ENCODE measurements at regions not wholly inside any gene's neighbourhood (a gene's known extent, or its start where the extent isn't known, plus 50 kb on each side); places are given as distances from the start of the nearest gene placed in this dataset.

DNA sequence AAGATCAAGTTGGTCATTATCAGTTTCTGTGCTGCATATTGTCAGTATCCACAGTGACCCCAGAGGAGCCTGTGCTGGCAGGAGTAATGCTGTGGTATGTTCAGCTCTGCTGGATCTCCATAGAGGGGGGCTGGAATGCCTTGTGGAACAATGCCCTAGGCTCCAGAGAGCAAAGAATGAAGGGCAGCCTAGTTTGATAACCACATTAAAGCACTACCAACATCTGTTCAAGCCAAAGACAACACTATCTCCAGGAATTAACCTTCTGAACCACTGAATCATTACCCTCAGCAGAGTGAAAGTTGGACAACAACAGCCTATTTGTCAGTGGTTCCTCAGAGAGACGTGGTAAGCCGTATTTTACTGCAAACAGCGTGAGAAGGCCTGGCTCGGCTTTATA is 192.3 kb upstream of the CXorf66 start:
- no peak for TF ChIP-seq ZNF565 (CRISPR knock-in tag; conservative IDR thresholded peaks at IDR 0.05; ENCODE audit: low read depth)
- TF ChIP-seq PATZ1 (CRISPR knock-in tag; IDR thresholded peaks at IDR 0.05; ENCODE audit: borderline replicate concordance), result no peak
- TF ChIP-seq, protein P1, sequence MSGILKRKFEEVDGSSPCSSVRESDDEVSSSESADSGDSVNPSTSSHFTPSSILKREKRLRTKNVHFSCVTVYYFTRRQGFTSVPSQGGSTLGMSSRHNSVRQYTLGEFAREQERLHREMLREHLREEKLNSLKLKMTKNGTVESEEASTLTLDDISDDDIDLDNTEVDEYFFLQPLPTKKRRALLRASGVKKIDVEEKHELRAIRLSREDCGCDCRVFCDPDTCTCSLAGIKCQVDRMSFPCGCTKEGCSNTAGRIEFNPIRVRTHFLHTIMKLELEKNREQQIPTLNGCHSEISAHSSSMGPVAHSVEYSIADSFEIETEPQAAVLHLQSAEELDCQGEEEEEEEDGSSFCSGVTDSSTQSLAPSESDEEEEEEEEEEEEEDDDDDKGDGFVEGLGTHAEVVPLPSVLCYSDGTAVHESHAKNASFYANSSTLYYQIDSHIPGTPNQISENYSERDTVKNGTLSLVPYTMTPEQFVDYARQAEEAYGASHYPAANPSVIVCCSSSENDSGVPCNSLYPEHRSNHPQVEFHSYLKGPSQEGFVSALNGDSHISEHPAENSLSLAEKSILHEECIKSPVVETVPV (CRISPR knock-in tag; IDR thresholded peaks at IDR 0.05), result no peak
- no peak for TF ChIP-seq PPARA (CRISPR knock-in tag; IDR thresholded peaks at IDR 0.05; ENCODE audit: borderline replicate concordance)
- no peak for TF ChIP-seq TCF4 (CRISPR knock-in tag; IDR thresholded peaks at IDR 0.05; ENCODE audit: borderline replicate concordance)
- TF ChIP-seq ISL1 (CRISPR knock-in tag; IDR thresholded peaks at IDR 0.05), result no peak
- TF ChIP-seq, protein P2, sequence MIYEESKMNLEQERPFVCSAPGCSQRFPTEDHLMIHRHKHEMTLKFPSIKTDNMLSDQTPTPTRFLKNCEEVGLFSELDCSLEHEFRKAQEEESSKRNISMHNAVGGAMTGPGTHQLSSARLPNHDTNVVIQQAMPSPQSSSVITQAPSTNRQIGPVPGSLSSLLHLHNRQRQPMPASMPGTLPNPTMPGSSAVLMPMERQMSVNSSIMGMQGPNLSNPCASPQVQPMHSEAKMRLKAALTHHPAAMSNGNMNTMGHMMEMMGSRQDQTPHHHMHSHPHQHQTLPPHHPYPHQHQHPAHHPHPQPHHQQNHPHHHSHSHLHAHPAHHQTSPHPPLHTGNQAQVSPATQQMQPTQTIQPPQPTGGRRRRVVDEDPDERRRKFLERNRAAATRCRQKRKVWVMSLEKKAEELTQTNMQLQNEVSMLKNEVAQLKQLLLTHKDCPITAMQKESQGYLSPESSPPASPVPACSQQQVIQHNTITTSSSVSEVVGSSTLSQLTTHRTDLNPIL (CRISPR knock-in tag; IDR thresholded peaks at IDR 0.05; ENCODE audit: low read depth), result no peak
- no peak for TF ChIP-seq ZNF70 (CRISPR knock-in tag; IDR thresholded peaks at IDR 0.05)
- TF ChIP-seq, protein P3, sequence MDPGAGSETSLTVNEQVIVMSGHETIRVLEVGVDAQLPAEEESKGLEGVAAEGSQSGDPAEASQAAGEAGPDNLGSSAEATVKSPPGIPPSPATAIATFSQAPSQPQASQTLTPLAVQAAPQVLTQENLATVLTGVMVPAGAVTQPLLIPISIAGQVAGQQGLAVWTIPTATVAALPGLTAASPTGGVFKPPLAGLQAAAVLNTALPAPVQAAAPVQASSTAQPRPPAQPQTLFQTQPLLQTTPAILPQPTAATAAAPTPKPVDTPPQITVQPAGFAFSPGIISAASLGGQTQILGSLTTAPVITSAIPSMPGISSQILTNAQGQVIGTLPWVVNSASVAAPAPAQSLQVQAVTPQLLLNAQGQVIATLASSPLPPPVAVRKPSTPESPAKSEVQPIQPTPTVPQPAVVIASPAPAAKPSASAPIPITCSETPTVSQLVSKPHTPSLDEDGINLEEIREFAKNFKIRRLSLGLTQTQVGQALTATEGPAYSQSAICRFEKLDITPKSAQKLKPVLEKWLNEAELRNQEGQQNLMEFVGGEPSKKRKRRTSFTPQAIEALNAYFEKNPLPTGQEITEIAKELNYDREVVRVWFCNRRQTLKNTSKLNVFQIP (CRISPR knock-in tag; IDR thresholded peaks at IDR 0.05; ENCODE audit: borderline replicate concordance, low read depth), result no peak
- TF ChIP-seq, protein P4, sequence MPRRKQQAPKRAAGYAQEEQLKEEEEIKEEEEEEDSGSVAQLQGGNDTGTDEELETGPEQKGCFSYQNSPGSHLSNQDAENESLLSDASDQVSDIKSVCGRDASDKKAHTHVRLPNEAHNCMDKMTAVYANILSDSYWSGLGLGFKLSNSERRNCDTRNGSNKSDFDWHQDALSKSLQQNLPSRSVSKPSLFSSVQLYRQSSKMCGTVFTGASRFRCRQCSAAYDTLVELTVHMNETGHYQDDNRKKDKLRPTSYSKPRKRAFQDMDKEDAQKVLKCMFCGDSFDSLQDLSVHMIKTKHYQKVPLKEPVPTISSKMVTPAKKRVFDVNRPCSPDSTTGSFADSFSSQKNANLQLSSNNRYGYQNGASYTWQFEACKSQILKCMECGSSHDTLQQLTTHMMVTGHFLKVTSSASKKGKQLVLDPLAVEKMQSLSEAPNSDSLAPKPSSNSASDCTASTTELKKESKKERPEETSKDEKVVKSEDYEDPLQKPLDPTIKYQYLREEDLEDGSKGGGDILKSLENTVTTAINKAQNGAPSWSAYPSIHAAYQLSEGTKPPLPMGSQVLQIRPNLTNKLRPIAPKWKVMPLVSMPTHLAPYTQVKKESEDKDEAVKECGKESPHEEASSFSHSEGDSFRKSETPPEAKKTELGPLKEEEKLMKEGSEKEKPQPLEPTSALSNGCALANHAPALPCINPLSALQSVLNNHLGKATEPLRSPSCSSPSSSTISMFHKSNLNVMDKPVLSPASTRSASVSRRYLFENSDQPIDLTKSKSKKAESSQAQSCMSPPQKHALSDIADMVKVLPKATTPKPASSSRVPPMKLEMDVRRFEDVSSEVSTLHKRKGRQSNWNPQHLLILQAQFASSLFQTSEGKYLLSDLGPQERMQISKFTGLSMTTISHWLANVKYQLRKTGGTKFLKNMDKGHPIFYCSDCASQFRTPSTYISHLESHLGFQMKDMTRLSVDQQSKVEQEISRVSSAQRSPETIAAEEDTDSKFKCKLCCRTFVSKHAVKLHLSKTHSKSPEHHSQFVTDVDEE (CRISPR knock-in tag; IDR thresholded peaks at IDR 0.05), result no peak
- TF ChIP-seq ZFP30 (CRISPR knock-in tag; IDR thresholded peaks at IDR 0.05), result no peak
- no peak for TF ChIP-seq ARNTL (CRISPR knock-in tag; IDR thresholded peaks at IDR 0.05; ENCODE audit: borderline replicate concordance, low read depth)
- no peak for TF ChIP-seq GLIS3 (CRISPR knock-in tag; IDR thresholded peaks at IDR 0.05)
- TF ChIP-seq RARB (CRISPR knock-in tag; IDR thresholded peaks at IDR 0.05), result no peak
